ENCODE measurements at regions not wholly inside any gene's neighbourhood (a gene's known extent, or its start where the extent isn't known, plus 50 kb on each side); places are given as distances from the start of the nearest gene placed in this dataset.
A peak's percentile ranks its signal among the peaks of the same experiment; 100 is the strongest.

DNA sequence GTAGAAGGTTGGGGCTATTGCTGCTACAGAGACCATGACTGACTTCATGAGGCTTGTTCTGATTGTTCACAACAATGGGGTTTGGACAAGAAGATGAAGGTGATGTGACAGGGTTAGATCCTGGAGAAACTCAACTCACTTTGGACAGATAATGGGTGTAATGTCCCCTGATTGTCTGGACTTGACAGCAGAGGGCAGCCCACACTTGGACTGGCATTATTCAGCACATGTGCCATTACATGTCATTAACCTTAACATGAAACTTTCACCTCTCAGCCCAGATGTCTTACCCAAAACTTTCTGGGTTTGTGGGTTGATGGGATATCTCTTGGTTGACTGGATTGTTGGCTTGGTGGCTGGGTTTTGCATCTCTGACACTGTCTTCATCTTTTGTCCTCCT, 101.5 kb downstream of the MXRA5 start:
- TF ChIP-seq, protein P1, sequence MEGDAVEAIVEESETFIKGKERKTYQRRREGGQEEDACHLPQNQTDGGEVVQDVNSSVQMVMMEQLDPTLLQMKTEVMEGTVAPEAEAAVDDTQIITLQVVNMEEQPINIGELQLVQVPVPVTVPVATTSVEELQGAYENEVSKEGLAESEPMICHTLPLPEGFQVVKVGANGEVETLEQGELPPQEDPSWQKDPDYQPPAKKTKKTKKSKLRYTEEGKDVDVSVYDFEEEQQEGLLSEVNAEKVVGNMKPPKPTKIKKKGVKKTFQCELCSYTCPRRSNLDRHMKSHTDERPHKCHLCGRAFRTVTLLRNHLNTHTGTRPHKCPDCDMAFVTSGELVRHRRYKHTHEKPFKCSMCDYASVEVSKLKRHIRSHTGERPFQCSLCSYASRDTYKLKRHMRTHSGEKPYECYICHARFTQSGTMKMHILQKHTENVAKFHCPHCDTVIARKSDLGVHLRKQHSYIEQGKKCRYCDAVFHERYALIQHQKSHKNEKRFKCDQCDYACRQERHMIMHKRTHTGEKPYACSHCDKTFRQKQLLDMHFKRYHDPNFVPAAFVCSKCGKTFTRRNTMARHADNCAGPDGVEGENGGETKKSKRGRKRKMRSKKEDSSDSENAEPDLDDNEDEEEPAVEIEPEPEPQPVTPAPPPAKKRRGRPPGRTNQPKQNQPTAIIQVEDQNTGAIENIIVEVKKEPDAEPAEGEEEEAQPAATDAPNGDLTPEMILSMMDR (IDR thresholded peaks at IDR 0.05), result 0 out of 2 replicates have a peak, but pooled peaks have one; percentile 6
- TF ChIP-seq SIN3A (IDR thresholded peaks at IDR 0.05; ENCODE audit: borderline replicate concordance, insufficient read depth, low read depth, low read length), result no peak

All from Panc1 (cell line).